Breast epithelium (tissue), 3 donors: ENCODE measurements at regions not wholly inside any gene's neighbourhood (a gene's known extent, or its start where the extent isn't known, plus 50 kb on each side); places are given as distances from the start of the nearest gene placed in this dataset.

Experiments used
- CTCF ChIP-seq, 3 donors: fragments of 450-650 bp; IDR thresholded peaks; one replicate each; pipeline ENCODE4 v1.5.1; 2016 to 2017; ENCODE audit warnings: antibody characterized with exemption in 3 of 3, mild to moderate bottlenecking in 3 of 3, moderate library complexity in 3 of 3
- POLR2A ChIP-seq: fragments of 450-650 bp; IDR thresholded peaks from one replicate; pipeline ENCODE4 v1.6.1; 2016; ENCODE audit warnings: antibody characterized with exemption, mild to moderate bottlenecking, moderate library complexity

- TF ChIP-seq POLR2A (no peak), CTCF (IDR thresholded peaks at IDR 0.05) (no peak)
These were observed 94.1 kb upstream of the NECTIN1 start for GRCh38 chr11:119823077-119823476.
